Keratinocyte (primary cell): ENCODE measurements at regions not wholly inside any gene's neighbourhood (a gene's known extent, or its start where the extent isn't known, plus 50 kb on each side); places are given as distances from the start of the nearest gene placed in this dataset.

Source experiments
- DNase-seq: peaks from one replicate; pipeline ENCODE4 v3.0.0-alpha.2; 2011; ENCODE audit warnings: low read depth, missing footprints, low spot score
- FAIRE-seq: peaks from 2 replicates; lab custom pipeline; 2011; peaks lifted over from hg19 to GRCh38; lab: Jason Lieb, UNC
- H2AFZ ChIP-seq: 2 replicates; pipeline ENCODE4 v1.6.0; 2012; ENCODE audit warnings: low read length, control low read depth, inconsistent platforms; ENCODE audit not compliant: control insufficient read depth
- H3K27ac ChIP-seq: 2 replicates; pipeline ENCODE4 v1.5.1; 2011; ENCODE audit warnings: low read length; ENCODE audit not compliant: control insufficient read depth, insufficient read depth
- H3K27me3 ChIP-seq: 3 replicates; pipeline ENCODE4 v1.6.0; 2011; ENCODE audit warnings: low read length; ENCODE audit not compliant: control insufficient read depth, insufficient read depth; ENCODE audit errors: extremely low read depth
- H3K36me3 ChIP-seq, 2 experiments: 2 replicates in 1 of 2; 3 replicates in 1 of 2; pipeline ENCODE4 v1.5.1; 2011; ENCODE audit warnings: low read length in 2 of 2, mild to moderate bottlenecking in 1 of 2; ENCODE audit not compliant: control insufficient read depth in 2 of 2, insufficient read depth in 2 of 2; ENCODE audit errors: extremely low read depth in 1 of 2
- H3K4me1 ChIP-seq: 3 replicates; pipeline ENCODE4 v1.5.1; 2011; ENCODE audit warnings: low read length; ENCODE audit not compliant: control insufficient read depth, insufficient read depth; ENCODE audit errors: extremely low read depth
- H3K4me2 ChIP-seq: 3 replicates; pipeline ENCODE4 v1.6.0; 2011; ENCODE audit warnings: low read depth, low read length; ENCODE audit not compliant: control insufficient read depth, insufficient read depth; ENCODE audit errors: extremely low read depth
- H3K4me3 ChIP-seq, 3 experiments: fragments of 200-600 bp in 1 of 3; sonication (generic) in 1 of 3; 2 replicates in 2 of 3; 3 replicates in 1 of 3; pipeline ENCODE4 v1.5.1; 2011 to 2016; ENCODE audit warnings: low read length in 3 of 3, mild to moderate bottlenecking in 3 of 3, control low read depth in 2 of 3, inconsistent platforms in 1 of 3, low read depth in 1 of 3, mixed read lengths in 1 of 3, mixed run types in 1 of 3, moderate library complexity in 1 of 3; ENCODE audit not compliant: control insufficient read depth in 2 of 3, insufficient read depth in 2 of 3; ENCODE audit errors: extremely low read depth in 1 of 3
- H3K79me2 ChIP-seq: 2 replicates; pipeline ENCODE4 v1.6.0; 2012; ENCODE audit warnings: low read length; ENCODE audit not compliant: control insufficient read depth, insufficient read depth
- H3K9ac ChIP-seq: 3 replicates; pipeline ENCODE4 v1.6.0; 2011; ENCODE audit warnings: low read length; ENCODE audit not compliant: control insufficient read depth, insufficient read depth; ENCODE audit errors: extremely low read depth
- H3K9me1 ChIP-seq: 3 replicates; pipeline ENCODE4 v1.6.0; 2011; ENCODE audit warnings: low read length; ENCODE audit not compliant: control insufficient read depth, insufficient read depth; ENCODE audit errors: extremely low read depth
- H3K9me3 ChIP-seq: 2 replicates; pipeline ENCODE4 v1.5.1; 2012; ENCODE audit warnings: low read depth, low read length; ENCODE audit not compliant: control insufficient read depth
- H4K20me1 ChIP-seq: 3 replicates; pipeline ENCODE4 v1.6.0; 2011; ENCODE audit warnings: low read length; ENCODE audit not compliant: control insufficient read depth, insufficient read depth; ENCODE audit errors: extremely low read depth
- CTCF ChIP-seq, 3 experiments: IDR thresholded peaks in 1 of 3; conservative IDR thresholded peaks in 1 of 3; optimal IDR thresholded peaks in 1 of 3; 2 replicates in 2 of 3; 3 replicates in 1 of 3; pipeline versions ENCODE3 to v1.5.1; 2011; ENCODE audit warnings: low read length in 3 of 3, mild to moderate bottlenecking in 3 of 3, moderate library complexity in 2 of 3, control low read depth in 1 of 3, inconsistent platforms in 1 of 3; ENCODE audit not compliant: insufficient read depth in 2 of 3; ENCODE audit errors: extremely low read depth in 1 of 3
- EZH2 ChIP-seq: IDR thresholded peaks from one replicate; pipeline ENCODE4 v1.6.1; 2012; ENCODE audit warnings: inconsistent platforms, mild to moderate bottlenecking, low read length, moderate library complexity
- dilution Hi-C: fragments of 300-500 bp; cut with MboI; formaldehyde crosslinking; loops from one replicate; pipeline ENCODE4 v1.7.0; 2020; ENCODE audit warnings: low sequenced_read_pairs; ENCODE audit not compliant: extremely low pct_ligation_motif_present

DNA sequence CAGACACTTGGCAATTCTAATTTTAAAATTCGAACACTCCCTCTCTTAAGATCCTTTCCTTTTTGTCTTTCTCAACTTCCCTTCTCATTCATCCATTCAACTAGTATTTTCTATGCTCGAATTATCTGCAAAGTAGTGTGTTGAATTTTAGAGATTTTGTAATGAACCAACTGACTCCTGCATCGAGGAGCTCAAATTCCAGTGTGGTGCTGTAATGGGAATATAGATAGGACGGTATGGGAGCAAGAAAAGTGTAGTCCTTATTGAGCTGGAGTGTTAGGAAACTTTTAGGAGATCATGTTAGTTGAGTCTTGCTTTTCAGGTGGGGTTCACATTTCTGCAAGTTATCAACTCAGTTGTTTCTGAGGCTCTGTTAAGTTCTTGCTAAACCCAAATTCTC lies 897.5 kb downstream of the TTLL7 start:
- no peak for FAIRE-seq

DNA sequence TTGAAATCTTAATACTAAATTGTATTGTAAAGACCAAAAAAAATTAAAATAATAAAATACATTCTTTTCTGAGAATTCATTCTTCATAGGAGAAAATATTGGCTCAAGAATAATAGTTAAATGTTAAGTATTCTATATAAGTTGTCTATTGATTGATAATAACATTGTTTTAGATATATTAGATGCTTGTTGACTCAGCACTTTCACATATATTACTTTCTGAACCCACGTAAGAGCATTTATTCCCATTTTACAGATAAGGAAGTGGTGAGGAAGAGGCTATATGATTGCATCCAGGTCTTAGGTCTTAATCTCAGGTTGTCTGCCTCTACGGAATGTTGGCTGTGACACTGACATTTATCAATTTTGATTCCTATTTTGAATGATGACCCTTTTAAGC lies 898.8 kb downstream of the TTLL7 start:
- Histone ChIP-seq H3K27ac (no peak overlapping the region), H3K36me3 (no peaks in the 10 kb centered on the region), H3K79me2 (no peaks in the 10 kb centered on the region), H4K20me1 (no peaks in the 10 kb centered on the region), H3K4me2 (no peak overlapping the region), H3K9me1 (no peaks in the 10 kb centered on the region), H3K9ac (no peak overlapping the region), H3K9me3 (no peaks in the 10 kb centered on the region), H3K4me3 (no peak overlapping the region), H3K4me1 (no peaks in the 10 kb centered on the region), H3K27me3 (no peaks in the 10 kb centered on the region), H2AFZ (no peak overlapping the region)
- DNase-seq, result no peak
- TF ChIP-seq EZH2 (no peak), CTCF (optimal IDR thresholded peaks at IDR 0.05 in 1 of 3, IDR thresholded peaks at IDR 0.05 in 1 of 3, conservative IDR thresholded peaks at IDR 0.05 in 1 of 3; ENCODE audit: extremely low read depth in 1 of 3, insufficient read depth in 2 of 3, low read length in 3 of 3) (no peak)
- dilution Hi-C loops, result no loop called here
- FAIRE-seq, result no peak

More for the DNA sequence above, 897.5 kb downstream of the TTLL7 start:
- no peaks in the 10 kb centered on the region for H3K36me3 ChIP-seq
- H3K27me3 ChIP-seq, result no peaks in the 10 kb centered on the region
- dilution Hi-C loops, result no loop called here
- no peaks in the 10 kb centered on the region for H4K20me1 ChIP-seq
- no peak overlapping the region for H3K27ac ChIP-seq
- no peak overlapping the region for H2AFZ ChIP-seq
- H3K4me3 ChIP-seq, result no peak overlapping the region
- no peak for DNase-seq
- no peaks in the 10 kb centered on the region for H3K9me1 ChIP-seq
- no peaks in the 10 kb centered on the region for H3K4me1 ChIP-seq
- H3K4me2 ChIP-seq, result no peak overlapping the region
- no peak overlapping the region for H3K9ac ChIP-seq
- H3K79me2 ChIP-seq, result no peaks in the 10 kb centered on the region
- TF ChIP-seq CTCF (optimal IDR thresholded peaks at IDR 0.05 in 1 of 3, IDR thresholded peaks at IDR 0.05 in 1 of 3, conservative IDR thresholded peaks at IDR 0.05 in 1 of 3; ENCODE audit: extremely low read depth in 1 of 3, insufficient read depth in 2 of 3, low read length in 3 of 3) (no peak), EZH2 (no peak)
- no peaks in the 10 kb centered on the region for H3K9me3 ChIP-seq
